ENCODE measurements at regions not wholly inside any gene's neighbourhood (a gene's known extent, or its start where the extent isn't known, plus 50 kb on each side); places are given as distances from the start of the nearest gene placed in this dataset.

DNA sequence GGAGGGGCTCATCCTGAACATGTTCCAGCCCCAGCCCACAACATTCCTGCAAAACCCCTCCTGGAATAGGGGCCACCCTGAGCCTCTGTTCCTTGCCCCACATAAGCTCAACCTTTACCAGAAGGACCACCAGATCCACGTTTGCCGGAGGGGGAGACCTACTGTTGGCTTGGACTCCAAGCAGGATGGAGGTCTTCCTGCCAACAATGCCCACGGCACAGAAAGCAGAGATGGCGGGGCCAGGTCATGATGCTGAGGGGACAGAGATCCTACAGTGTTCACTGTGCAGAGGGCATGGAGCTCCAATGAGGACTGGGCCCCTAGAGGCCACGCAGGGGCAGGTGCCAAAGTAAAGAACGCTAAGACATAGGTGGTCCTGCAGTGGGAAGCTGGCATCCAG lies 98.5 kb upstream of the RAB6C start:
- no peak for DNase-seq

DNA sequence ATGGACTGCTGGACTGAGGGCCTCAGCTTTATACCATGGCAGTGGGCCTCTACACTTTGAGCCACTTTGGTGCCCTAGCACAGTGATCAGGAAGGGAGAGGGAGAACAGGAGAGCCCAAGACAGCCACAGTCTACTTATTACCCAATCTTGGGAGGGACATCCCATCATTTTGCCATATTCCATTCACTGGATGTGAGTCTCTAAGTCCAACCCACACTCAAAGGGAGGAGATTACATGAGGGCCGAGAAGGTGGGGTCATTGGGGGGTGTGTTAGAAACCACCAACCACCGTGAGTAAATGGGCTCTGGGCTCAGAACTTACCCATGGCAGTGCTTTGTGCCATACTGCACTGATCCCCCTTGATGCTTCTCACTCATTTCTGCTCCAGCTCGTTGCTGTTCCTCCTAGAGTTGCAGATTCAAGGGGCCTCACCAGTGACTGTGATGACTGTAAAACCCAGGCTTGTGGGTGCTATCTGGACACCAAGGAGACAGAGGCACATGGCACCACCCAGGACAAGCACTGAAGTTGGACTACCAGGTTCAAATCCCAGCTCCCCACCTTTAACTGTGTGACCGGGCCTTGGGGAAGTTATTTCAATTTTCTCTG lies 97.6 kb upstream of the RAB6C start:
- no peak for DNase-seq

DNA sequence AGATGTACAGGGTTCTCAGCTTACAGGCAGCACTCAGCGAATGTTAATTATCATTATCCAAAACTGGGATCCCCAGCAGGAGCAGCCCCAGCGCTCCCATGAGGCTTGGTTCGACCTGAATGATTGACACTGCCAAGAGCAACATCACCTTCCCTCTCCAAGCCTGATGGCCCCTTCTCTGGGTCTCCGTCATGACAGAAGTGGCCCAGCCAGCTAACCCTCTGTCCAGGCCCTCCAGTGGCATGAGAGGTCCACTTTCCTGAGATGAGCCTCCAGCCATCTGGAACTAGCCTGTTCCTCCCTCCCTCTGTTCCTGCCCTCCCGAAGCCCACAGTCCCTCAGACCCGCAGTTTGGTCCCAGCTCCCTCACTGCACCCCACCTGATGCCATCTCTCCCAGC lies 97.0 kb upstream of the RAB6C start:
- no peak for DNase-seq

DNA sequence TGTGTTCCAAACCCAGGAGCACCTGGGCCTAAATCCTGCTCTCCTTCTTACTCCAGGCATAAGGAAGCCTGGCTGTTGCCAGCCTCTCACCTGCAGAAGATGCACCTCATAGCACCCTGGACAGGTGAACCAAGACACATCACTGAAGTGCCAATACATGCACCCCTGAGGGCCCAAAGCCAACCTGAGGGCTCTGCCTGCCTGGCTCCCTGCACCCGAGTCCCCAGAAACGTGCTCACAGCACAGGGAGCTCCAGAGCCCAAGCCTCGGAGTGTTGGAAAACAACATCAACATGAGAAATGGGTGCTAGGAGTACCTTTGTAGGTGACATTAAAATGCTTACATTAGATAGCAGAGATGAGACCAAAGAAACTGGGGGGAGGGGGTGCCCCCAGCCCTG lies 96.3 kb upstream of the RAB6C start:
- no peak for DNase-seq

DNA sequence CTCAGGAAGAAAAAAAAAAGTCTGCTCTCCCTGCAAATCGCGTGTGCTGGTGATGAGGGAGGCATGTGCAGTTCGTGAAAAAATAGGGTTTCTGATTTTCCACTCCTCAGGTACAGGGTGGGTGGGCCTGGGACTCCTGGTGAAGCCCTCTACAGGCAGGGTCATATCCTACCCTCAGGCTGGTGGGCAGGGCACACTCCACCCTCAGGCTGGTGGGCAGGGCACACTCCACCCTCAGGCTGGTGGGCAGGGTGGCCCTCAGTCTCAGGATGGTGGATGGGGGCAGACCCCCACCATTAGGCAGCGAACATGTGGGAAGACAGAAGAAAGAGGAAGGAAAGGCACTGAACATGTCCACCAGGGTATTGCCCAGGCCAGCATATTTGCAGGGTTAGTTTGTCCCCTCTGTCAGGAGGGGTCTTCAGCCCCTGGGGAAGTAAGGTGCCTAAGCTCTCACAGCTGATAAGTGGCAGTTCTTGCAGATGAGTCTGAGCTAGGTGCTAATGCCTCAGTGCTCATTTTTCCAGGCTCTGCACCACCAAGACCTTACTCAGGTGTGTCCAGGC lies 95.2 kb upstream of the RAB6C start:
- no peak for DNase-seq

DNA sequence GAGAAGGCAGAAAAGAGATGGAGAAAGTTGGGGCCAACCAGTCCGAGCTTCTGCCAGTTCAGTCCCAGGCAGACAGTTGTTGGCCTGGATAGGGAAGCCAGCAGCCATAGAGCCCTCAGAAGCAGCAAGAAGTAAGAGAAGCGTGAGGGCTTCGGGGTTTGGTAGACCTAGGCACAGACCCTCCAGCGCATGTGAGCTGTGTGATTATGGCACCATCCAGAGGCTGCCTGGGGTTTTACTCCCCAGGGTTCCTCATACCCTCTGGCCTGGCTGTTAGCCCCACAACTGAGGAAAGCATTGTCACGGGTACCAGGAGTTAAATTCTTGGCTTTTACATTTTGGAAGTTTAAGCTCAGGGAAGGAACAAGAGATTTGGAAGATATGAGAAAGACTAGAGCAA lies 93.7 kb upstream of the RAB6C start:
- no peak for DNase-seq

DNA sequence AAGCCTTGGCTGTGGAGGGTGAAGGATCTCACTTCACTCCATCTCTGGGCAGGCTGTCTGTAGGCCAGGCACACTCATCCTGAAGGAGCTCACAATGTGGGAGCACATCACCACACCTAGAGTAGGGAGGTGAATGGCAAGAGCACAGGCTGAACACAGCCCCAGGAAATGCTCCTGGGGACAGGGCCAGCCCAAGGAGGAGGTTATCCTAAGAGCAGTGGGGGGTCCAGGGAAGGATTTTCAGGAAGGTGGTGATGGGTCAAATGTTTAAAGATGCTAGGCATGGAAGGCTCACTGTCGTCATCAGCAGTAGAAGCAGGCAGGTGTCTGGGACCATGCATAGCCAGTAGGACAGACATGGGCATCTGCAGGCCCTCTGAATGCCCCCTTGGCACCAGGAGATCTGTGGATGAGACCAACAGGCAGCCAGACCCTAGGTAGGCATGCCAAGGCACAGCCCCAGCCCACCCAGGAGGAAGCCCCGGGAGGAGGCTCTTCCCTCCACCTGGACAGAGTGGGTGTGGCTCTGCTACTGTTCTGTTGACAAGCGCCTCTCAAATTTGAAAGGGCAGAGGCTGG lies 91.7 kb upstream of the RAB6C start:
- no peak for DNase-seq

DNA sequence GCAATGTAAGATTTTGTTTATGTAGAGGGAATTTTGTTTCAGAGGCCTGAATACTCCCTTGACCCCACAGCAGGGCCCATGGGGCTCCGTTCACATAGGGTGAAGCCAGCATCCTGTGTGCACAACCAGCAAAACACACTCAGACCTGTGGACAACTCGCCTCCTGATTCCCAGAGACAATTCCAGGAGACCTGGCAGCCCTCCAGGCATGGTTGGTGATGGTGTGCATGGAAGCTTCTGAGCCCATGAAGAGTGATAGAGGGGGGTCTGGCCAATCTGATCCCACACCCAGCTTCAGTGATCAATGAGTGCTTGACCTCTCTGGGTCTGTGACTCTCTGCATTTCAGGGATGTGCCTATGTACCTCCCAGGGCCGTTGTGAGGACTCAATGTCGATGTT lies 91.0 kb upstream of the RAB6C start:
- no peak for DNase-seq

DNA sequence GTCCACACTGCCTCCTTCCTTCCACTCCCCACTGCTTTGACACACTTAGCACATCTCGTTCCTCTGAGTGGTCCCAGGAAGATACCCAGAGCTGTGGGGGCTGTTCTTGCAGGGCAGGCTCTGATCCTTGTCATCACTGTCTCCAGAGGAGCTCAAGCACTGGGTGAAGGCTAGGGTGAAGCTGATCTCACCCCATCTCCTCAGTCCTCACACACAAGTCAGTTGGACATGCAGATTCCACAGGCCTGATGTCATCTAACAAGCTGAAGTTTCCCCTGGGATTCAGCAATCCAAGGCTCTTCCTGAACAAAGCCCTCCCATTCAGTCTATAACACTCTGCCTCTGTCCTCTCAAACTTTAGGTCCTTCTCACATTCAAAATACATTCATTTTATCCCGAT lies 90.6 kb upstream of the RAB6C start:
- DNase-seq: no peak

DNA sequence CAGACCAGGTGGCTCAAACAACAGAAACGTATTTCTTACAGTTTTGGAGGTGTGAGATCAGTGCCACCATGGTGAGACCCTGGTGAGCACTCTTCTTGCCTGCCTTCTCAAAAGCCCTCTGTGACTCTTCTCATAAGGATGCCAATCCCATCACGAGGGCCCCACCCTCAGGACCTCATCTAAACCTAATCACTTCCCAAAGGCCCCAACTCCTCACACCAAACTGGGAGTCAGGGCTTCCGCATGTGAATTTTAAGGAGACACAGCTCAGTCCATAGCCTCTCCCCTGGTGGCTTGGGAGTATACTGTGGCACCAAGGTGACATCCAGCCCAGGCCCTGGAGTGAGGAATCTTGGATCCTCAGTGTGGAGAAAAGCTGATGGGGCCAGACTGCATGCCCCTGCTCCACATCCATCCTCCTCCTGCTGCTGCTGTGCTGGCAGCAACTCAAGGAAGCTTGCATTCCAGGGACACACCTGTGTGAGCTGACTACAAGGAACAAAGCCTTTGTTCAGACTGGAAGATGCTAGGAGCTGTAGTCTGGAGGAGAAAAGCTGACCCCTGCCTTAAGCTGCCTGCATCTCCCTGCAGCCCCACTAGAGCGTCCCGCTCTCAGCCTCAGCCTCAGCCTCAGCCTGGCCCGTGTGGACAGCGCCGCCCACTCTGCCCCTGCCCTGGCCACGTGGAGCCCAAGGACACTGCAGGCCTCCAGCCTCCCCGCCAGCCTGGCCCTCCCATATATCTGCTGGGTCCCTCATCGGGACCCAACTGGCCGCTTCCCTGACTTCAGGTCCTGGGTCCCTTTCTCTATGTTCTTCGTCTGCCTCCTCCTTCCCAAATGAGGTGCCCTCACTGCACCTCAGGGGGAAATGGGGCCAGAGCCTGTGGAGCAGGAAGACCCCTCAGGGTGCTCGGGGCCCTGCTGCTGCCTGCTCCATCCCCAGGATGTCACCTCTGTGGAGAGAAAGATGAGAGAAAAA lies 87.8 kb upstream of the RAB6C start:
- no peak for DNase-seq

DNA sequence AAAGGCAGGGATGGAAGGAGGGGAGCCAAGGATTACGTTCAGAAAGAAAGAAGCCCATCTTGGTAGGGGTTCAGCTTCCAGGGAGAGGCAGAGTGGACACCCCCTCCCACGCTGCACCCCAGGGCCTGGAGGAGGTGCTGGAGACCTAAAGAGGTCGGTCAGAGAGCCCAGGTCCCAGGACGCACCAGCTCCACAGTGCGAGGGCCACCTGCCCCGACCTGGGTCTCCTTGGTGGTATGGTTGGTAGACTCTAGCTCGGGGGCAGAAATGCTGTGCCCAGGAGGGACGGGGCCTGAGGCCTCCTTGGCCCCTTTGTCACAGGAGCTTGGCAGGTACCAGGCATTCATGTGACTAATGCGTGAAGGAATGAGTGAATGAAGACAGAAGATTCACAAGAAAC lies 87.1 kb upstream of the RAB6C start:
- no peak for DNase-seq

DNA sequence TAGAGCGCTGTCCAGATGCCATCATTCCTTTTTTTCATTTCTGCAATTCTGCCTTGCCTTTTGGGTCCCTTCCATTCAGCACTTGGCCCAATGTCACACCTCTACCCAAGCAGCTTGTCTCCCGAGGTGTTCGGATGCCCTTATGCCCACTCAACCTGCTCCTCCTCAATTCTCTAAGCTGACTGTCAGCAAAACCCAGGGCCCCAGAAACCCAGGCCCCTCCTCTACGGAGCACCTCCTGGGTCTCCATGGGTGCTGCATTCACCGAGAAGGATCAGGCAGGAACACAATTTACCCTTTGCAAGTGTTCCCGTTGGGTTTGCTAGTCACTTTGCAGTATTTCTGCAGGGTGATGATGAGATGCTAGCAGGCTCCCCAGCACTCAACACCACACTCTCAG lies 86.7 kb upstream of the RAB6C start:
- no peak for DNase-seq

DNA sequence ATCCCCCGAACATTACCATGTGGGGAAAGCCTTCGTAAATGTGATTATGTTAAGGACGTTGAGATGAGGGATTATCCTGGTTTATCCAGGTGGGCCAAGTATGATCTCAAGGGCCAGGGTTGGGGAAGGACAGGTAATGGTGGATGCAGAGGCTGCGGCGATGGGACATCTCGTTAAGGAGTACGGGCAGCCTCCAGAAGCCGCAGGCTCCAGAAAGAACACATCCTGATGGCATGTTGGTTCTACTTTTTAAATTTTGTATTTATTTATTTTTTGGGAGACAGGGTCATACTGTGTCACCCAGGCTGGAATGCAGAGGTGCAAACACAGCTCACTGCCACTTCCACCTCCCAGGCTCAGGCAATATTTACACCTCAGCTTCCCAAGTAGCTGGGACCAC lies 86.2 kb upstream of the RAB6C start:
- no peak for DNase-seq

DNA sequence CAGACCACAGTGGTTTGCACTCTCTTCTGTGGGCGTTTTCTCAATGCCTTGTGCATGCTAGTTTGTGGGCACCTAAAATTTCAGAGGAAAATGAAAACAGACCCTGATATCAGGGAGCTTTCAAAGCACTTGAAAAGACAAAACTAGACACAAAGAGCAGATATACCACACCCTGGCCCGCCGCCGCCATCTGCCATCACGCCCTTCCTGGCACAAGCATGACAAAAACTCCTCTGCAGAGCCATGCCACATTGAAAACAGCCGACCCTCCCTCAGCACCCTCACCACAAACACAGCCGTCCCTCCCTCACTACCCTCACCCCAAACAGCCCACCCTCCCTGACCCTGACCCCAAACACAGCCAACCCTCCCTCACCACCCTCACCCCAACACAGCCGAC lies 84.8 kb upstream of the RAB6C start:
- DNase-seq: no peak

DNA sequence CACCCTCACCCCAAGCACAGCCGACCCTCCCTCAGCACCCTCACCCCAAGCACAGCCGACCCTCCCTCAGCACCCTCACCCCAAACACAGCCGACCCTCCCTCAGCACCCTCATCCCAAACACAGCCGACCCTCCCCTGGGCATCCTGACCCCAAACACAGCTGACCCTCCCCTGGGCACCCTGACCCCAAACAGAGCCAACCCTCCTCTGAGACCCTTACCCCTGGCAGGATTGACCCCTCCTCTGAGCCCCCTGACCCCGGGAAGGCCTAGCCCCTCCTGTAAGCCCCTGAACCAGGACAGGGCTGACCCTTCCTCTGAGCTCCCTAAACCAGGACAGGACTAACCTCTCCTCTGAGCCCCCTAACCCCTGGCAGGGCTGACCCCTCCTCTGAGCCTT lies 84.4 kb upstream of the RAB6C start:
- no peak for DNase-seq

DNA sequence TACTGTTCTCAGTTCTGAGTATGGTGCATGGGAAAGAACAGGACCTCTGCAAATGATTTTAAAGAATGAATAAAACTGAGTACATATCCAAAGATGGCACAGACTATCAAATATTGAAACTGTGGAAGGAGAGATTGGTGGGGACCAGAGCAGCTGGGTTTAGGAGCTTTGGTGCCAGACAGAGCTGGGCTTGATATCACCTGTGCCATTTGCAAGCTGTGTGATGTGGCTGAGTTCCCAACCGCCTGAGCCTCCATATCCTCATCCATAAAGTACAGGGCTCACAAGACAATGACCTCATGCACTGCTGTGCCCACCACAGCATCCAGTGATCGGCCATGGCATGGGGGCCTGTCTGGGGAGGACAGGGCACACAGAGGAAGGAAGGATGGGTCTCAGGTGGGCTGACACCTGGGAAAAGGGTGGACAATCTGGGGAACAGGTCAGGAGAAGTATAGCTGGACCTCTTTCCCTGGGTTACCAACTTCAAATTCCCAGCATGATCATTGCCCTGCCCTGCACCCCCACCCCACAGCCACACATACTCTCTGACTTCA lies 83.9 kb upstream of the RAB6C start:
- no peak for DNase-seq

DNA sequence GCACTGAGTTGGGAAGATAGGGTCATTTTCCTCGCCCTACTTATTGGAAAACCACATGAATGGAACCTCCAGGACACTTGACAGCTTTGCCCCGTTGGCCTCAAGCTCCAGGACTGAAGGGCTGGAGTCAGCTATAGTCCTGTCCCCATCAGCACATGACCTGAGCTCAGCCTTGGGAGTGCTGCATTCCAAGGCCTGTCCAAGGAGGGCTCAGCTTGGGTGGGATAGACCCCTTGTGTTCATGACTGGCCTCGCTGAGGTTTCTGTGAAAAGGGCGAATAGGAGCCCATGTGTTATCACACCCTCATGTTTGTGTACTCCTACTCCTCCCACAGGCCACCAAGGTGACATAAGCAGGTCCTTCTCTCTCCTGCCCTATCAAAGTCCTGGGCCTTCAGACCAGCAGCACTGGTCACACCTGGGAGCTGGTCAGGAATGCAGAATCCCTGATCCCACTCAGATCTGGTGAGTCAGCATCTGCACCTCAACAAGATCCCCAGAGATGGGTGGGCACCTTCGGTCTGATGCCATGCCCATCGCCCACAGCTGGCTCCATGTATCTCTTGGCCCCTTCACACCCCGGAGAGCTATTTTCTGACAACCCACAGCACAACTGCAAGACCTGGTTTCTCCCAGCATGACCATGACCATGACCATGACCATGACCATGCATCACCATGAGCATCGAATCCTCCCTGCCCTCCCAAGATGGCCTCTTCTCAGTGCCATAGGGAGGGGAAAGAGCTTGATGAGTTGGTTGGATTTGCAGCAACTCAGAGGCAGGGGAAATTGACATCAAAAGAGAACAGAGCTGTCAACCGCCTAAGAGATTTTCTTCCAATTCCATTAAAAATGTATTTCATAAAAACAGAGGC lies 83.0 kb upstream of the RAB6C start:
- DNase-seq: no peak

DNA sequence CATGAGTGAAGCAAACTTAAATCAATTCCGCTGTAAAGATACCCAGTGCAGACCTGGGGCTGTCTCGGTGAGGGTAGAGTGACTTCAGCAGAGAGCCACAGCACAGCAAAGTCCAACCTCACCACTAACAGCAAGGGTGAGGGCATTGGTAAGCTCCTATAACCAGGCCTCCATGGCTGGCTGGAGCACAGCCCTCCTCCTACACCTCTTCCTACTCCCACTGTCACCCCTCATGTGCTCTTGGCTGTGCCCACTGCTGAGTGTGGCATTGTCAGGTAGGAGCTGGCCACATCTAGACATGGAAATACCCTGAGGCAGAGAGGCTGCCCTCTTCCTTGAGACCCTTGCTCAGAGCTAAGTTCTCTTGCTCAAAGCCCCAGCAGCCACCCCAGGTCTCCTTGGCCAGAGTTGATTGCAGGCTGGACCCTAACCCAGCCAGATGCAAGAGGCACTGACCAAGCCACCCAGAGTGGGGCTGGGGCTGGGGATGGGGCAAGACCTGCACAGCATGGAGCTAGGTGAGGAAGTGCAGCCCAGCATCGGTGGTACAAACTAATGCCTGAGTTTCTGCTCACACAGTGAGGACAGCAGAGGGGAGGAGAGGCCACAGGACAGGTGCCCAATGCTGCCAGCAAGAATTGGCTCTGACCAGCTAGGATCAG lies 77.6 kb upstream of the RAB6C start:
- DNase-seq: no peak

DNA sequence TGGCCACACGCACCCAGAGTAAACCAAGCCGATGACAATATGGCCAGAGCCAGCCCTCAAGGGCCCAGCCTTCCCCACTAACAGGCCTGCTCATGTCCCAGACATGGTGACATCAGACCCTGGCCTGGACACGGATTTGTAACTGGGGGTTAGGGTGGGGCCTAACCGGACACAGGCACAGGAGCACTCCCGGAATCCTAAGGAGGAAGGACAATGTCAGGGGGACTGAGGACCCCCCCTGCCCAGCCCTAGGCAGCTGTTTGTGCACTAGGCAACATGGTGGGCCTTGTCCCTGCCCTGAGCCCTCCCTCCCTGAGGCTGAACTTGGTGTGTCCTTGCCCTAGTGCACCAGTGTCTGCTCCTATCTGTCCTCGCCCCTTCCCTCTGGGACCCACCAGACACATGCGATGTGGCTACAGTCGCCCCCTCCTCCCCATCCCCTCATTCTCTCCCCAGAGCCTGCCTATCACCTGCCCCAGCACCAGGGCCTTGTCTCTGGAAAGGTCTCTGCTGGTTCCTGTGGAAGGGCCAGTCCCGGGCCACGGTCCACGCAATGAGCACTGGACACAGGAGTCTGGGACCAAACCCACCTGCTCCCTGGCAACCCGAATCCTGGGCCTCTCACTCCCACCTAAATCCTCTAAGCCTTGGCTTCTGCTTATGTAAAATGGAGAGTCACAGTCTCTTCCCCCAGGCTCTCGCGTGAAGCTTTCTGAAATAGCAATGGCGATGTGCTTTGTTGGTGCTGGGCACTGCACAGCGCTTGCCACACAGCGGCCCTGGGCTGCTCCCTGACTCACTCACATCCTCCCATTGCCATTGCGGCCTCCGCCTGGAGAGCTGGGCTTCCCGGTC lies 76.5 kb upstream of the RAB6C start:
- DNase-seq: no peak

Measured in left kidney (tissue), 1 donor.